Muscle of leg (tissue), 3 donors: ENCODE measurements at regions not wholly inside any gene's neighbourhood (a gene's known extent, or its start where the extent isn't known, plus 50 kb on each side); places are given as distances from the start of the nearest gene placed in this dataset.

Source experiments
- DNase-seq: peaks from one replicate; pipeline ENCODE4 v3.0.0; 2013
- H3K27ac ChIP-seq: one replicate; pipeline ENCODE4 v1.5.1; 2013; ENCODE audit warnings: mild to moderate bottlenecking, low read length, control low read depth
- H3K27me3 ChIP-seq: one replicate; pipeline ENCODE4 v1.6.1; 2013; ENCODE audit warnings: low read length; ENCODE audit not compliant: control insufficient read depth, insufficient read depth
- H3K36me3 ChIP-seq: one replicate; pipeline ENCODE4 v1.6.1; 2013; ENCODE audit warnings: low read length; ENCODE audit not compliant: control insufficient read depth, insufficient read depth
- H3K4me1 ChIP-seq: one replicate; pipeline ENCODE4 v1.6.1; 2013; ENCODE audit warnings: low read length; ENCODE audit not compliant: control insufficient read depth, insufficient read depth
- H3K4me3 ChIP-seq: one replicate; pipeline ENCODE4 v1.5.1; 2013; ENCODE audit warnings: low read length, control low read depth
- H3K9me3 ChIP-seq: replicated peaks from 2 replicates; pipeline ENCODE4 v1.6.1; 2013; ENCODE audit warnings: low read depth, low read length; ENCODE audit not compliant: control insufficient read depth
- WGBS: methylation state at CpG from one replicate; pipeline ENCODE4 v1.1.5; 2013; ENCODE audit warnings: missing lambda C conversion rate; ENCODE audit not compliant: insufficient coverage; 5-methylcytosine and 5-hydroxymethylcytosine counted together

- H3K9me3 ChIP-seq: no peaks in the 10 kb centered on the region
- H3K27me3 ChIP-seq: no peaks in the 10 kb centered on the region
- no peaks in the 10 kb centered on the region for H3K36me3 ChIP-seq
- no peaks in the 10 kb centered on the region for H3K4me1 ChIP-seq
- DNase-seq: no peak
- no CpG with 5 or more reads among the region's 1 CpG for WGBS
- no peak overlapping the region for H3K4me3 ChIP-seq
- no peak overlapping the region for H3K27ac ChIP-seq
These were observed 264.5 kb downstream of the MRPL39 start for GRCh38 chr21:25342816-25343215.

GRCh38 chr21:25341981-25342380, 265.3 kb downstream of the MRPL39 start:
- no CpG with 5 or more reads among the region's 6 CpGs for WGBS
- Histone ChIP-seq H3K36me3 (no peaks in the 10 kb centered on the region), H3K27me3 (no peaks in the 10 kb centered on the region), H3K4me1 (no peaks in the 10 kb centered on the region), H3K4me3 (no peak overlapping the region), H3K27ac (no peak overlapping the region), H3K9me3 (no peaks in the 10 kb centered on the region)
- no peak for DNase-seq

- Histone ChIP-seq H3K4me3 (no peak overlapping the region), H3K36me3 (no peaks in the 10 kb centered on the region), H3K27me3 (no peaks in the 10 kb centered on the region), H3K9me3 (no peaks in the 10 kb centered on the region), H3K4me1 (no peaks in the 10 kb centered on the region), H3K27ac (no peak overlapping the region)
- 76% methylated on average over 2 of the region's 5 CpGs for WGBS
- DNase-seq: no peak
These were observed 268.9 kb downstream of the MRPL39 start for GRCh38 chr21:25338415-25338814.

GRCh38 chr21:25334046-25334730, 273.1 kb downstream of the MRPL39 start:
- Histone ChIP-seq H3K4me1 (peaks cover 5% of the 10 kb centered on the region), H3K4me3 (no peak overlapping the region), H3K27ac (no peak overlapping the region), H3K36me3 (no peaks in the 10 kb centered on the region), H3K27me3 (no peaks in the 10 kb centered on the region), H3K9me3 (no peaks in the 10 kb centered on the region)
- no peak for DNase-seq
- 82% methylated on average over 2 of the region's 6 CpGs for WGBS

GRCh38 chr21:25331286-25331685, 276.0 kb downstream of the MRPL39 start:
- no peak overlapping the region for H3K4me3 ChIP-seq
- WGBS: no CpG with 5 or more reads among the region's 1 CpG
- no peaks in the 10 kb centered on the region for H3K9me3 ChIP-seq
- peaks cover 5% of the 10 kb centered on the region for H3K4me1 ChIP-seq
- no peaks in the 10 kb centered on the region for H3K27me3 ChIP-seq
- no peak for DNase-seq
- no peaks in the 10 kb centered on the region for H3K36me3 ChIP-seq
- H3K27ac ChIP-seq: no peak overlapping the region

GRCh38 chr21:25330266-25330665, 277.0 kb downstream of the MRPL39 start:
- WGBS: no CpG with 5 or more reads among the region's 2 CpGs
- Histone ChIP-seq H3K36me3 (no peaks in the 10 kb centered on the region), H3K27ac (no peak overlapping the region), H3K9me3 (no peaks in the 10 kb centered on the region), H3K4me3 (no peak overlapping the region), H3K27me3 (no peaks in the 10 kb centered on the region), H3K4me1 (peaks cover 5% of the 10 kb centered on the region)
- no peak for DNase-seq

GRCh38 chr21:25329227-25329825, 278.0 kb downstream of the MRPL39 start:
- Histone ChIP-seq H3K27me3 (no peaks in the 10 kb centered on the region), H3K9me3 (no peaks in the 10 kb centered on the region), H3K36me3 (no peaks in the 10 kb centered on the region), H3K27ac (no peak overlapping the region), H3K4me1 (peaks cover 5% of the 10 kb centered on the region), H3K4me3 (no peak overlapping the region)
- no CpG with 5 or more reads among the region's 2 CpGs for WGBS
- peak; percentile 27 for DNase-seq

GRCh38 chr21:25328736-25329135, 278.5 kb downstream of the MRPL39 start:
- no peak overlapping the region for H3K27ac ChIP-seq
- no peaks in the 10 kb centered on the region for H3K27me3 ChIP-seq
- DNase-seq: no peak
- H3K4me3 ChIP-seq: no peak overlapping the region
- no peaks in the 10 kb centered on the region for H3K9me3 ChIP-seq
- H3K36me3 ChIP-seq: no peaks in the 10 kb centered on the region
- peaks cover 5% of the 10 kb centered on the region for H3K4me1 ChIP-seq
- no CpG with 5 or more reads among the region's 1 CpG for WGBS

GRCh38 chr21:25326181-25326580, 281.1 kb downstream of the MRPL39 start:
- WGBS: no CpG with 5 or more reads among the region's 2 CpGs
- H3K9me3 ChIP-seq: no peaks in the 10 kb centered on the region

GRCh38 chr21:25324666-25325065, 282.6 kb downstream of the MRPL39 start:
- Histone ChIP-seq H3K4me1 (peaks cover 3% of the 10 kb centered on the region), H3K9me3 (no peaks in the 10 kb centered on the region), H3K27me3 (no peaks in the 10 kb centered on the region), H3K4me3 (no peak overlapping the region), H3K36me3 (no peaks in the 10 kb centered on the region), H3K27ac (no peak overlapping the region)
- DNase-seq: no peak
- WGBS: no CpG with 5 or more reads among the region's 6 CpGs

More at GRCh38 chr21:25326181-25326580, 281.1 kb downstream of the MRPL39 start:
- DNase-seq: no peak
- Histone ChIP-seq H3K27me3 (no peaks in the 10 kb centered on the region), H3K36me3 (no peaks in the 10 kb centered on the region), H3K4me3 (no peak overlapping the region), H3K27ac (no peak overlapping the region), H3K4me1 (peaks cover 5% of the 10 kb centered on the region)
